ENCODE measurements at regions not wholly inside any gene's neighbourhood (a gene's known extent, or its start where the extent isn't known, plus 50 kb on each side); places are given as distances from the start of the nearest gene placed in this dataset.
A peak's percentile ranks its signal among the peaks of the same experiment; 100 is the strongest.
"Not testable (repeated sequence)": the region's sequence is repeated elsewhere in the genome, so short reads cannot be mapped to it uniquely, and the experiment has no call there.

DNA sequence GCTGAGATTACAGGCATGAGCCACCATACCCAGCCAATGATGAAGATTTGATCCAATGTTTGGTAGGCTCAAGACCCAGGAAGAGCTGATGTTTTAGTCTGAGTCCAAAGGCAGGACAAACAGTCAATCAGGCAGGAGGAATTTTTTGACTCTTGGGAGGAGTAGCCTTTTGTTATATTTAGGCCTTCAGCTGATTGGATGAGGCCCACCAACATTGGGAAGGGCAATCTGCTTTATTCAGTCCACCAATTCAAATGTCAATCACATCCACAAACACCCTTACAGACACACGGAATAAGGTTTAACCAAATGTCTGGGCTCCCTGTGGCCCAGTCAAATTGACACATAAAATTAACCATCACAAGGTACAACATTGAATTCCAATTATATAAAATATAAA lies 61.9 kb upstream of the COX20 start:
- no peak for TF ChIP-seq CTCF (conservative IDR thresholded peaks at IDR 0.05; ENCODE audit: low read depth, low read length)
- DNase-seq (ENCODE audit: low read depth): no peak
- no peak overlapping the region for H3K4me3 ChIP-seq (ENCODE audit: low read depth, low read length)

DNA sequence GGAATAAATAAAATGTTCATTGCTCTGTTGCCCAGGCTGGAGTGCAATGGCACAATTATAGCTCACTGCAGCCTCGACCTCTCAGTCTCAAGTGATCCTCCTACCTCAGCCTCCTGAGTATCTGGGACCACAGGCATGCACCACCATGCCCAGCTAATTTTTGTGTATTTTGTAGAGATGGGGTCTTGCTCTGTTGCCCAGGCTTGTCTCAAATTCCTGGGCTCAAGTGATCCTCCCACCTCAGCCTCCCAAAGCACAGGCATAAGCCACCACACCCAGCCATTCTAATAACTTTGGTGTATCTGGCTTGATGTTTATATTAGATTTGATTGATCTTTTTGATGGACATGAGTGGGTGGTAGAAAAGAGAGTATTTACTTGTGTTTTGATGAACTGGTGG lies 58.7 kb upstream of the COX20 start:
- H3K4me3 ChIP-seq (ENCODE audit: low read depth, low read length): not testable (repeated sequence)

GRCh38 chr1:244778344-244778743 lies 57.1 kb upstream of the COX20 start:
- peak; percentile 44 for DNase-seq (ENCODE audit: low read depth)
- no peak for TF ChIP-seq CTCF (conservative IDR thresholded peaks at IDR 0.05; ENCODE audit: low read depth, low read length)
- no peak overlapping the region for H3K4me3 ChIP-seq (ENCODE audit: low read depth, low read length)

More for the DNA sequence above, 58.7 kb upstream of the COX20 start:
- DNase-seq (ENCODE audit: low read depth): not testable (repeated sequence)

DNA sequence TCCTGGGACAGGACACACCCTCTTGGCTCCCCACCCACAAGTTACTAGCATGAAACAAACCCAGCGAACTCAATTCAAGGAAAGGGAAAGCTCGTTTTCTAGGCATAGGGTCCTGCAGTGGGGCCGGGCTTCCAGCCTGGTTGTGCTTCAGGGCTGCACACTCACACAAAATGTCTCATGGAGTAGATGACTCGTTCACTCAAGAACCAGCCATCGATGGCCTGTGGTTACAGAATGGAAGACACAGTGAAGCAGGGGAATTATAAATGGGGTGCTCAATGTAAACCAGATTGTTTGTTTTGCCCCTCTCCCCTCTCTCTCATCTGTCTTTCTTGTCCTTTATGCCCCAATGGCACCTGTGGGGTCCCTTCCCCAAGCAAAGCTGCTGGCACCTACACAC lies 56.0 kb upstream of the COX20 start:
- DNase-seq (ENCODE audit: low read depth): no peak
- TF ChIP-seq CTCF (conservative IDR thresholded peaks at IDR 0.05; ENCODE audit: low read depth, low read length): no peak
- H3K4me3 ChIP-seq (ENCODE audit: low read depth, low read length): no peak overlapping the region

DNA sequence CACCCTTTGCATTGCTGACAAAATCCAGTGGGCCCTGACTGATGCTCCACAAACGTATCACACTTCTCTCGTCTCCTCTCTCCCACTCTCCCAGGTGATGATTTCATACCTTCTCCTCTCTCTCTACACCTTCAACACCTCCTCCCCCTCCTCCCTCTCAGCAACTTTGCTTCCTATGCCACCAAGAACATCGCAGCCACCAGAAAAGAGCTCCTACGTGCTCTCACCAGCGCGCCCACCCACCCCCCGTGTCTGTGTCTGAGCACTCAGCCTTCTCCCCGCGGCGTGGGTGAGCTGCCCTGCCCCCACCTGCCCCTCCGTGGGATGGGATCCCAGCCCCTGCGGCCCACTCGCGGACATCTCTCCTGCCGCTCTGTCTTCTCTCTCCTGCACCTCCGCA lies 55.1 kb upstream of the COX20 start:
- no peak for TF ChIP-seq CTCF (conservative IDR thresholded peaks at IDR 0.05; ENCODE audit: low read depth, low read length)
- no peak overlapping the region for H3K4me3 ChIP-seq (ENCODE audit: low read depth, low read length)
- DNase-seq (ENCODE audit: low read depth): no peak

GRCh38 chr1:244782056-244782455 lies 53.4 kb upstream of the COX20 start:
- no peak overlapping the region for H3K4me3 ChIP-seq (ENCODE audit: low read depth, low read length)
- no peak for TF ChIP-seq CTCF (conservative IDR thresholded peaks at IDR 0.05; ENCODE audit: low read depth, low read length)
- no peak for DNase-seq (ENCODE audit: low read depth)

DNA sequence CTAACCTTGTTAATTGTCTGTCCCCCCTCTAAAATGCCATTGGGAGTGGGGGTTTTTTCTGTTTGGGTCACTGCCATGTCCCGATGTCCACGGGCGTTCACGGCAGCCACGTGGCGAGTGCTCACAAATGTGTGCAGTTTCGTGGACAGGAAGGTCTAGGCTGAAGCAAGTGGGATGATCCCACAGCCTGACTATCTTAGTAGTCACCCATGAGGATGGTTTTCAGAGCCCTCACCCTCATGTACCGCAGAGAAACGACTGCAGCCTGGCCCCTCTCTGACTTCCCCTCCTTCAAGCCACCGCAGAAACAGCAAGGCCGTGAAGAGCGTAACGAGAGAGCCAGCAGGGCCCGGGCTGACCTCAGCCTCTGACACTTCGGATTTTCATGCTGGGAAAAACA lies 52.3 kb upstream of the COX20 start:
- H3K4me3 ChIP-seq (ENCODE audit: low read depth, low read length): no peak overlapping the region
- TF ChIP-seq CTCF (conservative IDR thresholded peaks at IDR 0.05; ENCODE audit: low read depth, low read length): no peak

More for the DNA sequence above, 52.3 kb upstream of the COX20 start:
- no peak for DNase-seq (ENCODE audit: low read depth)
